ENCODE measurements at regions not wholly inside any gene's neighbourhood (a gene's known extent, or its start where the extent isn't known, plus 50 kb on each side); places are given as distances from the start of the nearest gene placed in this dataset.

DNA sequence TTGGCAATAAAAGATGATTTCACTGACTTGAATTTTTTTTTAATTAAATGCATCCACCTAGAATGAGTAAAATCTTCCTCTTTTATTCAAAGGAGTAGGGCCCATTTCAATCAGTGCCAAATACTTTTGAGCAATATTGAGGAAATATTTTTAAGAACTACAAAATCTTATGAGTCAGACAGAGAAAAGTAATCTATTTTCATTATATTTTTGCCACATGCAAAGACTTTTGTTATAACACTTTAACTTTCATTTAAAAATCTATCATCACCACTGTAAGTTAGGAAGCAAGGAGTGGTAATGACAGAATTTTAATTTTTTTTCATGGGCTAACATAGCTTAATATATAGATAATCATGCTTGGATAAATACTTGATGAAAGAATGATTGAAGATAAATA is 345.2 kb upstream of the KITLG start:
- TF ChIP-seq, protein P1, sequence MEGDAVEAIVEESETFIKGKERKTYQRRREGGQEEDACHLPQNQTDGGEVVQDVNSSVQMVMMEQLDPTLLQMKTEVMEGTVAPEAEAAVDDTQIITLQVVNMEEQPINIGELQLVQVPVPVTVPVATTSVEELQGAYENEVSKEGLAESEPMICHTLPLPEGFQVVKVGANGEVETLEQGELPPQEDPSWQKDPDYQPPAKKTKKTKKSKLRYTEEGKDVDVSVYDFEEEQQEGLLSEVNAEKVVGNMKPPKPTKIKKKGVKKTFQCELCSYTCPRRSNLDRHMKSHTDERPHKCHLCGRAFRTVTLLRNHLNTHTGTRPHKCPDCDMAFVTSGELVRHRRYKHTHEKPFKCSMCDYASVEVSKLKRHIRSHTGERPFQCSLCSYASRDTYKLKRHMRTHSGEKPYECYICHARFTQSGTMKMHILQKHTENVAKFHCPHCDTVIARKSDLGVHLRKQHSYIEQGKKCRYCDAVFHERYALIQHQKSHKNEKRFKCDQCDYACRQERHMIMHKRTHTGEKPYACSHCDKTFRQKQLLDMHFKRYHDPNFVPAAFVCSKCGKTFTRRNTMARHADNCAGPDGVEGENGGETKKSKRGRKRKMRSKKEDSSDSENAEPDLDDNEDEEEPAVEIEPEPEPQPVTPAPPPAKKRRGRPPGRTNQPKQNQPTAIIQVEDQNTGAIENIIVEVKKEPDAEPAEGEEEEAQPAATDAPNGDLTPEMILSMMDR (conservative IDR thresholded peaks at IDR 0.05), result no peak
- no peak for TF ChIP-seq EZH2 (IDR thresholded peaks at IDR 0.05; ENCODE audit: low read depth)

DNA sequence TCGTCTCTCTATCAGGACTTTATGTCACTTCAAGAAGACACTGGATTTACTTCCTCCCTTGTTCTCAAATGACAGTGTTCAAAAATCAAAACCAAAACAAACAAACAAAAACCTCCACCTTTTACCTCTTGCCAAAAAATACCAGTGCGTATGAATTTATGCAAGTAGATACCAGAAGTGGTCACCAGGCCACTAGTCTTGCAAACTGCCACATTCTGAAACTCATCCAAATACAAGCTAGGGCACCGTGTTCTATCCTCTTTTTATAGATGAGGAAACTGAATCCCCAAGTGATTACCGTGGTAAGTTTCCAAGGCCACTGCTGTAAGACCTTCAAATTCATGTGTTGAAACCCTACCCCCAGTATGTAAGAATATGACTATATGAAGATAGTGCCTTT is 343.9 kb upstream of the KITLG start:
- H3K4me1 ChIP-seq (replicated peaks; ENCODE audit: insufficient read depth), result peaks cover 26% of the 10 kb centered on the region
- BruUV-seq (replicated peaks), result no TSS peak
- H3K27me3 ChIP-seq (ENCODE audit: insufficient read depth, low read depth), result no peaks in the 10 kb centered on the region
- H3F3A ChIP-seq (ENCODE audit: insufficient read depth, low read depth), result peaks cover 17% of the 10 kb centered on the region; the same call in 1 of the 2 replicates
- no peak overlapping the region for H2AFZ ChIP-seq
- ChIA-PET POLR2A (ENCODE audit: unreplicated experiment) (no interaction called here), CTCF (no interaction called here)
- no peak overlapping the region for H3K4me3 ChIP-seq
- no peak overlapping the region for H3K27ac ChIP-seq
- DNase-seq, result no peak
- intact Hi-C loops (cut with micrococcal nuclease; ENCODE audit: unreplicated experiment), result loop anchor here (10.0 kb wide), 1 partner anchor 71 kb away; no protein-coding TSS in a partner anchor
- no peaks in the 10 kb centered on the region for H3K36me3 ChIP-seq (ENCODE audit: low read depth)
- H3K9me2 ChIP-seq (ENCODE audit: insufficient read depth), result no peaks in the 10 kb centered on the region
- H3K4me2 ChIP-seq, result no peak overlapping the region
- H4K20me1 ChIP-seq (ENCODE audit: insufficient read depth), result no peaks in the 10 kb centered on the region
- peaks cover 27% of the 10 kb centered on the region for H3K9me3 ChIP-seq (ENCODE audit: insufficient read depth, low read depth)
- no peaks in the 10 kb centered on the region for H3K79me2 ChIP-seq (ENCODE audit: low read depth)
- TF ChIP-seq, protein P1 (conservative IDR thresholded peaks at IDR 0.05), result no peak
- no peak for TF ChIP-seq EZH2 (IDR thresholded peaks at IDR 0.05; ENCODE audit: low read depth)

More for the DNA sequence above, 345.2 kb upstream of the KITLG start:
- Histone ChIP-seq H3F3A (ENCODE audit: insufficient read depth, low read depth) (peaks cover 17% of the 10 kb centered on the region; the same call in 1 of the 2 replicates), H3K27ac (peak overlapping the region; percentile 77), H3K36me3 (ENCODE audit: low read depth) (no peaks in the 10 kb centered on the region), H4K20me1 (ENCODE audit: insufficient read depth) (no peaks in the 10 kb centered on the region), H3K4me1 (replicated peaks; ENCODE audit: insufficient read depth) (peaks cover 26% of the 10 kb centered on the region), H3K27me3 (ENCODE audit: insufficient read depth, low read depth) (no peaks in the 10 kb centered on the region), H2AFZ (peak overlapping the region; percentile 50; the same call in 1 of the 2 replicates), H3K9me2 (ENCODE audit: insufficient read depth) (no peaks in the 10 kb centered on the region), H3K4me2 (peak overlapping the region; percentile 31), H3K9me3 (ENCODE audit: insufficient read depth, low read depth) (peaks cover 26% of the 10 kb centered on the region; the same call in 1 of the 2 replicates), H3K79me2 (ENCODE audit: low read depth) (no peaks in the 10 kb centered on the region), H3K4me3 (peak overlapping the region; percentile 8; the same call in 1 of the 2 replicates)
- TSS peak; percentile 97 for BruUV-seq (replicated peaks)
- CTCF ChIA-PET, result no interaction called here
- POLR2A ChIA-PET (ENCODE audit: unreplicated experiment), result no interaction called here
- intact Hi-C loops (cut with micrococcal nuclease; ENCODE audit: unreplicated experiment), result loop anchor here (5.0 to 10.0 kb wide), 3 partner anchors 69 to 348 kb away; no protein-coding TSS in a partner anchor
- no peak for DNase-seq

DNA sequence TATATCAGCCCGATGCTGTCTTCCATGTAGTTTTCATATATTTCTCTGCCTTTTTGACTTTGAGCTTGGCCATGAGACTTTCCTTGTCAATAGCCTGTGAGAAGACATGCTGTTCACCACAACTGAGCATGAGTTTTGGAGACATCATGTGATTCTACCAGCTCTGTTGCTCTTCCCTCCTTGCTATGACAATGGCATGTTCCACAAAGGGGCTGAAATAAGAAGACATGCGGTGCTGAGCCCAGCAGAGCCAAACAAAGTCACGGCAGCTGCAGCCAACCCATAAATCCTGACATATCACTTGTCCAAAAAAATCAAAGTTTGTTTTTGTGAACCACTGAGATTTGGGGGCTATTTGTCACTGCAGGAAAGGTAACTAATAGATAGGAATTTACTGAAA is 343.4 kb upstream of the KITLG start:
- Histone ChIP-seq H3K4me1 (replicated peaks; ENCODE audit: insufficient read depth) (peaks cover 26% of the 10 kb centered on the region), H3K36me3 (ENCODE audit: low read depth) (no peaks in the 10 kb centered on the region), H2AFZ (no peak overlapping the region; the same call in 1 of the 2 replicates), H3K27ac (no peak overlapping the region), H4K20me1 (ENCODE audit: insufficient read depth) (no peaks in the 10 kb centered on the region), H3K9me3 (ENCODE audit: insufficient read depth, low read depth) (peaks cover 27% of the 10 kb centered on the region), H3F3A (ENCODE audit: insufficient read depth, low read depth) (peaks cover 17% of the 10 kb centered on the region; the same call in 1 of the 2 replicates), H3K4me2 (no peak overlapping the region), H3K27me3 (ENCODE audit: insufficient read depth, low read depth) (no peaks in the 10 kb centered on the region), H3K9me2 (ENCODE audit: insufficient read depth) (no peaks in the 10 kb centered on the region), H3K79me2 (ENCODE audit: low read depth) (no peaks in the 10 kb centered on the region), H3K4me3 (no peak overlapping the region)
- no peak for DNase-seq
- BruUV-seq (replicated peaks), result no TSS peak
- POLR2A ChIA-PET (ENCODE audit: unreplicated experiment), result no interaction called here
- CTCF ChIA-PET, result no interaction called here
- intact Hi-C loops (cut with micrococcal nuclease; ENCODE audit: unreplicated experiment), result loop anchor here (10.0 kb wide), 1 partner anchor 71 kb away; no protein-coding TSS in a partner anchor
- TF ChIP-seq EZH2 (IDR thresholded peaks at IDR 0.05; ENCODE audit: low read depth), result no peak
- TF ChIP-seq, protein P1 (conservative IDR thresholded peaks at IDR 0.05), result no peak
